AG10803 (cell line): ENCODE measurements at regions not wholly inside any gene's neighbourhood (a gene's known extent, or its start where the extent isn't known, plus 50 kb on each side); places are given as distances from the start of the nearest gene placed in this dataset.
A peak's percentile ranks its signal among the peaks of the same experiment; 100 is the strongest.

Source experiments
- DNase-seq: peaks from one replicate; pipeline ENCODE4 v3.0.0; 2010; ENCODE audit warnings: low read depth
- H3K4me3 ChIP-seq: 2 replicates; pipeline ENCODE4 v1.5.1; 2011; ENCODE audit warnings: mild to moderate bottlenecking, low read length, control low read depth
- CTCF ChIP-seq: conservative IDR thresholded peaks from 2 replicates; pipeline ENCODE4 v1.5.1; 2011; ENCODE audit warnings: mild to moderate bottlenecking, low read length, control low read depth, inconsistent platforms

- no peak for DNase-seq
- TF ChIP-seq CTCF = no peak
- no peak overlapping the region for H3K4me3 ChIP-seq
Measured at GRCh38 chr9:1698991-1699390, 316.2 kb upstream of the SMARCA2 start.

DNA sequence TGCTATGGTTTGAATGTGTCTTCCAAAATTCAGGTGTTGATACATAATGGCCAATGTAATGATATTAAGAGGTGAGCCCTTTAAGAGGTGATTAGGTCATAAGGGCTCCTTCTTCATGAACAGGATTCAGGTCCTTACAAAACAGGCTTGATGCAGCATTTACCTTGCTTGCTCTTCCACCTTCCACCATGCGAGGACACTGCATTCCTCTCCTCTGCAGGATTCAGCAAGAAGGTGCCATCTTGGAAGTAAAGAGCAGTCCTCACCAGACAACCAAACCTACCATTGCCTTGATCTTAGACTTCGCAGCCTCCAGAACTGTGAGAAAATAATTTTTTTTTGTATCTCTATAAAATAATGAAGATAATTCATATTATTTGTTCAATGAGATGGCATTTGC lies 314.0 kb upstream of the SMARCA2 start:
- no peak for TF ChIP-seq CTCF
- DNase-seq = no peak
- H3K4me3 ChIP-seq = no peak overlapping the region

GRCh38 chr9:1702701-1703100 lies 312.4 kb upstream of the SMARCA2 start:
- H3K4me3 ChIP-seq = no peak overlapping the region
- no peak for TF ChIP-seq CTCF
- no peak for DNase-seq

GRCh38 chr9:1707291-1707690 lies 307.9 kb upstream of the SMARCA2 start:
- H3K4me3 ChIP-seq = no peak overlapping the region
- TF ChIP-seq CTCF = no peak
- DNase-seq = no peak

- no peak overlapping the region for H3K4me3 ChIP-seq
- TF ChIP-seq CTCF = no peak
- no peak for DNase-seq
Measured at GRCh38 chr9:1708219-1708618, 306.9 kb upstream of the SMARCA2 start.

DNA sequence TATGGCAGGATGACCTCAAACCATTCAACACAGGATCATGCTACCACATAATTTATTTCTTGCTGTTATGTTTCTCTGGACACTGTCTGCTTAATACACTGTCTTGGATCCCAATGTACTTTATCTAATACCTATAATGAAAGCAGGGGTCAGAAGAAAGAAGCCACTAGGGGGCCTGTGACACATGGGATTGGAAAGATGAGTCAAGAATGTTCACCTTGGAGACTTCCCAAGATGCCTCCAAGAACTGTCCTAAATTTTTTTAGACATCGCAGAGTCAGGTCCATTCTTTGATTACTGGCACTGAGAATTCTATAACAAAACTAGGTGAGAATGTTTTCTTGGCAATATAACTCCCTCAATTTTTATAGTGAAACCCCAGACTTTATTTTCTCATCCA lies 305.8 kb upstream of the SMARCA2 start:
- peak; percentile 39 for DNase-seq
- H3K4me3 ChIP-seq = no peak overlapping the region
- peak; percentile 49 for TF ChIP-seq CTCF

DNA sequence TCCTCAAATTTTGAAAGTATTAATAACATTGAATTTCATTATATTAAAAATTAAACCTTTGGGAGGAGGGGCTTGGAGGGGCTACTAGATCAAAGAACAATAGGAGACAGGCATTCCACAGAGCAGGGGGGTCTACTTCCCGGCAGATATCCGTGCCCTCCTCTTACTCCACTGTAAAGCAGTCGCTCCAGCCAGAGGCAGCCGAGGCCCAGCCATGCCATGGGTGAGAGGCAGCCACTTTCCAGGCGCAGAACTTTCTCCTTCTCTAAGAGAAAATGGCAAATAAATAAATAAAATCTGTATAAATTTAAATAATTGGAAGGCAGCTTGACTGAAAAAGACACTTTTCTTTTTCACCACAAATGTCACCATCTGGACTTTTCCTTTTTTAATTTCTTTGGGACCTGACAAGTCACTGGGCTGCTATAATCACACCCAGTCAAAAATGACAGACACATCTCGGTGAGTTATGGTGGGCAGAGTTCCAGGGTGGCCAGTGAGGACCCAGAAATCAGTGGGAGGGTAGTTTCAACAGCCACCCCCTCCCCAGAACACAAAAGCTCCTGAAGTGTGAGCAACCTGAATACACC lies 302.2 kb upstream of the SMARCA2 start:
- no peak for DNase-seq
- H3K4me3 ChIP-seq = no peak overlapping the region
- no peak for TF ChIP-seq CTCF
